H1 (cell line): ENCODE measurements at regions not wholly inside any gene's neighbourhood (a gene's known extent, or its start where the extent isn't known, plus 50 kb on each side); places are given as distances from the start of the nearest gene placed in this dataset.

Experiments
- SP2 ChIP-seq: IDR thresholded peaks from 2 replicates; pipeline ENCODE4 v1.6.1; 2012; ENCODE audit warnings: mild to moderate bottlenecking, low read length, inconsistent platforms
- TF ChIP-seq, protein P1 (sequence below): fragments of 300-600 bp; sonication (generic); IDR thresholded peaks from 2 replicates; pipeline ENCODE4 v1.7.1; 2012; ENCODE audit warnings: low read length, moderate library complexity, mild to moderate bottlenecking, inconsistent platforms; ENCODE audit not compliant: insufficient replicate concordance

DNA sequence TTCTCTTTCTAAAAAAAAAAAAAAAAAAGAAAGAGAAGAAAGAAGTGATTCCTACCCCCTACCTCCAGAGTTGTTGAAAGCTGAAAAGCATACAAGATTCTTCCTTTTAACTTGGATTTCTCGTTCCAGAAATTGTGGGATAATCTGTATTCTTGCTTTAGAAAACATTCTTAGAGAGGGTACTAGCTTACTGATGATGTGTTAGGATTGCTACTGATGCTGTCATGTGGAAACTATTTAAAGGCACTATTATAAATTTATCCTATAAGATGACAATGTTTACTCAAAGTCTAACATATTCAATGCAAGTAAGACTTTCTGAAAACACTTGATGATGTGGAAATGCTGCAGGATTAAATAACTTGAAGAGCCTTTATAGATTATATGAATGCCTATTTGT, 204.0 kb upstream of the PUDP start (continued):
- TF ChIP-seq, protein P1, sequence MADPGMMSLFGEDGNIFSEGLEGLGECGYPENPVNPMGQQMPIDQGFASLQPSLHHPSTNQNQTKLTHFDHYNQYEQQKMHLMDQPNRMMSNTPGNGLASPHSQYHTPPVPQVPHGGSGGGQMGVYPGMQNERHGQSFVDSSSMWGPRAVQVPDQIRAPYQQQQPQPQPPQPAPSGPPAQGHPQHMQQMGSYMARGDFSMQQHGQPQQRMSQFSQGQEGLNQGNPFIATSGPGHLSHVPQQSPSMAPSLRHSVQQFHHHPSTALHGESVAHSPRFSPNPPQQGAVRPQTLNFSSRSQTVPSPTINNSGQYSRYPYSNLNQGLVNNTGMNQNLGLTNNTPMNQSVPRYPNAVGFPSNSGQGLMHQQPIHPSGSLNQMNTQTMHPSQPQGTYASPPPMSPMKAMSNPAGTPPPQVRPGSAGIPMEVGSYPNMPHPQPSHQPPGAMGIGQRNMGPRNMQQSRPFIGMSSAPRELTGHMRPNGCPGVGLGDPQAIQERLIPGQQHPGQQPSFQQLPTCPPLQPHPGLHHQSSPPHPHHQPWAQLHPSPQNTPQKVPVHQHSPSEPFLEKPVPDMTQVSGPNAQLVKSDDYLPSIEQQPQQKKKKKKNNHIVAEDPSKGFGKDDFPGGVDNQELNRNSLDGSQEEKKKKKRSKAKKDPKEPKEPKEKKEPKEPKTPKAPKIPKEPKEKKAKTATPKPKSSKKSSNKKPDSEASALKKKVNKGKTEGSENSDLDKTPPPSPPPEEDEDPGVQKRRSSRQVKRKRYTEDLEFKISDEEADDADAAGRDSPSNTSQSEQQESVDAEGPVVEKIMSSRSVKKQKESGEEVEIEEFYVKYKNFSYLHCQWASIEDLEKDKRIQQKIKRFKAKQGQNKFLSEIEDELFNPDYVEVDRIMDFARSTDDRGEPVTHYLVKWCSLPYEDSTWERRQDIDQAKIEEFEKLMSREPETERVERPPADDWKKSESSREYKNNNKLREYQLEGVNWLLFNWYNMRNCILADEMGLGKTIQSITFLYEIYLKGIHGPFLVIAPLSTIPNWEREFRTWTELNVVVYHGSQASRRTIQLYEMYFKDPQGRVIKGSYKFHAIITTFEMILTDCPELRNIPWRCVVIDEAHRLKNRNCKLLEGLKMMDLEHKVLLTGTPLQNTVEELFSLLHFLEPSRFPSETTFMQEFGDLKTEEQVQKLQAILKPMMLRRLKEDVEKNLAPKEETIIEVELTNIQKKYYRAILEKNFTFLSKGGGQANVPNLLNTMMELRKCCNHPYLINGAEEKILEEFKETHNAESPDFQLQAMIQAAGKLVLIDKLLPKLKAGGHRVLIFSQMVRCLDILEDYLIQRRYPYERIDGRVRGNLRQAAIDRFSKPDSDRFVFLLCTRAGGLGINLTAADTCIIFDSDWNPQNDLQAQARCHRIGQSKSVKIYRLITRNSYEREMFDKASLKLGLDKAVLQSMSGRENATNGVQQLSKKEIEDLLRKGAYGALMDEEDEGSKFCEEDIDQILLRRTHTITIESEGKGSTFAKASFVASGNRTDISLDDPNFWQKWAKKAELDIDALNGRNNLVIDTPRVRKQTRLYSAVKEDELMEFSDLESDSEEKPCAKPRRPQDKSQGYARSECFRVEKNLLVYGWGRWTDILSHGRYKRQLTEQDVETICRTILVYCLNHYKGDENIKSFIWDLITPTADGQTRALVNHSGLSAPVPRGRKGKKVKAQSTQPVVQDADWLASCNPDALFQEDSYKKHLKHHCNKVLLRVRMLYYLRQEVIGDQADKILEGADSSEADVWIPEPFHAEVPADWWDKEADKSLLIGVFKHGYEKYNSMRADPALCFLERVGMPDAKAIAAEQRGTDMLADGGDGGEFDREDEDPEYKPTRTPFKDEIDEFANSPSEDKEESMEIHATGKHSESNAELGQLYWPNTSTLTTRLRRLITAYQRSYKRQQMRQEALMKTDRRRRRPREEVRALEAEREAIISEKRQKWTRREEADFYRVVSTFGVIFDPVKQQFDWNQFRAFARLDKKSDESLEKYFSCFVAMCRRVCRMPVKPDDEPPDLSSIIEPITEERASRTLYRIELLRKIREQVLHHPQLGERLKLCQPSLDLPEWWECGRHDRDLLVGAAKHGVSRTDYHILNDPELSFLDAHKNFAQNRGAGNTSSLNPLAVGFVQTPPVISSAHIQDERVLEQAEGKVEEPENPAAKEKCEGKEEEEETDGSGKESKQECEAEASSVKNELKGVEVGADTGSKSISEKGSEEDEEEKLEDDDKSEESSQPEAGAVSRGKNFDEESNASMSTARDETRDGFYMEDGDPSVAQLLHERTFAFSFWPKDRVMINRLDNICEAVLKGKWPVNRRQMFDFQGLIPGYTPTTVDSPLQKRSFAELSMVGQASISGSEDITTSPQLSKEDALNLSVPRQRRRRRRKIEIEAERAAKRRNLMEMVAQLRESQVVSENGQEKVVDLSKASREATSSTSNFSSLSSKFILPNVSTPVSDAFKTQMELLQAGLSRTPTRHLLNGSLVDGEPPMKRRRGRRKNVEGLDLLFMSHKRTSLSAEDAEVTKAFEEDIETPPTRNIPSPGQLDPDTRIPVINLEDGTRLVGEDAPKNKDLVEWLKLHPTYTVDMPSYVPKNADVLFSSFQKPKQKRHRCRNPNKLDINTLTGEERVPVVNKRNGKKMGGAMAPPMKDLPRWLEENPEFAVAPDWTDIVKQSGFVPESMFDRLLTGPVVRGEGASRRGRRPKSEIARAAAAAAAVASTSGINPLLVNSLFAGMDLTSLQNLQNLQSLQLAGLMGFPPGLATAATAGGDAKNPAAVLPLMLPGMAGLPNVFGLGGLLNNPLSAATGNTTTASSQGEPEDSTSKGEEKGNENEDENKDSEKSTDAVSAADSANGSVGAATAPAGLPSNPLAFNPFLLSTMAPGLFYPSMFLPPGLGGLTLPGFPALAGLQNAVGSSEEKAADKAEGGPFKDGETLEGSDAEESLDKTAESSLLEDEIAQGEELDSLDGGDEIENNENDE: no peak
- no peak for TF ChIP-seq SP2
